ENCODE measurements at regions not wholly inside any gene's neighbourhood (a gene's known extent, or its start where the extent isn't known, plus 50 kb on each side); places are given as distances from the start of the nearest gene placed in this dataset.

- no peaks in the 10 kb centered on the region for H3K23me2 ChIP-seq (ENCODE audit: low read depth, low read length)
- no peak overlapping the region for H3K56ac ChIP-seq (replicated peaks; ENCODE audit: insufficient read length, low read depth, low read length)
- H2BK5ac ChIP-seq (ENCODE audit: low read depth, low read length) = no peak overlapping the region
- H3K4me3 ChIP-seq (ENCODE audit: extremely low read depth in 1 of 4, insufficient read depth in 2 of 4, low read depth in 3 of 4, low read length in 4 of 4) = no peak overlapping the region
- H3K9ac ChIP-seq (replicated peaks in 1 of 4; ENCODE audit: extremely low read depth in 1 of 4, low read depth in 3 of 4, low read length in 3 of 4) = no peak overlapping the region
- no peak overlapping the region for H2BK120ac ChIP-seq (replicated peaks; ENCODE audit: low read depth, low read length)
- H2AFZ ChIP-seq (ENCODE audit: low read length) = no peak overlapping the region
- no peak overlapping the region for H2BK15ac ChIP-seq (ENCODE audit: low read length)
- WGBS, 2 experiments (ENCODE audit: extremely low coverage in 1 of 2, insufficient coverage in 1 of 2, insufficient read length in 1 of 2, insufficient replicate concordance in 2 of 2, low coverage in 1 of 2, low lambda C conversion rate in 2 of 2, missing lambda C conversion rate in 1 of 2) = 91% methylated on average over 7 of the region's 7 CpGs; no CpG with 5 or more reads in 1 of the 2 experiments
- H2AK5ac ChIP-seq (ENCODE audit: low read depth, low read length) = no peak overlapping the region
- no peak for TF ChIP-seq ZNF274 (IDR thresholded peaks at IDR 0.05; ENCODE audit: borderline replicate concordance, extremely low read depth, low read length)
- H4K5ac ChIP-seq (ENCODE audit: insufficient read length, low read depth, low read length) = no peak overlapping the region
- H3K79me2 ChIP-seq (ENCODE audit: control insufficient read depth in 1 of 2, insufficient read depth in 2 of 2, low read length in 2 of 2) = no peaks in the 10 kb centered on the region
- H4K91ac ChIP-seq (replicated peaks; ENCODE audit: insufficient read length, low read length) = no peak overlapping the region
- no peak for FAIRE-seq
- H2BK12ac ChIP-seq (ENCODE audit: low read depth, low read length) = no peak overlapping the region
- H2BK20ac ChIP-seq (ENCODE audit: low read length) = no peak overlapping the region
- no peaks in the 10 kb centered on the region for H3K9me3 ChIP-seq (ENCODE audit: insufficient read depth in 2 of 2, low read depth in 1 of 2, low read length in 1 of 2)
- DNase-seq (ENCODE audit: low read depth in 1 of 2, low spot score in 2 of 2) = no peak
- no peak overlapping the region for H3K14ac ChIP-seq (ENCODE audit: insufficient read length)
- H3K23ac ChIP-seq (ENCODE audit: insufficient read length) = no peak overlapping the region
- H3K36me3 ChIP-seq (ENCODE audit: control insufficient read depth in 2 of 4, insufficient read depth in 4 of 4, low read length in 3 of 4) = no peaks in the 10 kb centered on the region
- no peaks in the 10 kb centered on the region for H3K27me3 ChIP-seq (replicated peaks in 1 of 4; ENCODE audit: control insufficient read depth in 3 of 4, extremely low read depth in 1 of 4, insufficient read depth in 3 of 4, low read length in 3 of 4)
- CTCF ChIA-PET (ENCODE audit: partially characterized antibody) = interaction anchor here (1.2 kb wide), 1 partner anchor 16 kb away, joined by 3 read pairs; no protein-coding TSS in a partner anchor
- POLR2A ChIA-PET (ENCODE audit: partially characterized antibody) = interaction anchor here (1.0 kb wide), 1 partner anchor 19 kb away, joined by 4 read pairs; no protein-coding TSS in a partner anchor
- no peaks in the 10 kb centered on the region for H3K79me1 ChIP-seq (ENCODE audit: low read depth, low read length)
- no peak overlapping the region for H3K27ac ChIP-seq (ENCODE audit: low read depth, low read length)
- no peak overlapping the region for H3K4ac ChIP-seq (replicated peaks; ENCODE audit: insufficient read length, low read depth, low read length)
- peaks cover 0 to 6% (median 5%) of the 10 kb centered on the region in 4 experiments; a peak in 4 of 7 replicates for H3K4me1 ChIP-seq (replicated peaks in 1 of 4; ENCODE audit: control insufficient read depth in 3 of 4, insufficient read depth in 4 of 4, low read length in 3 of 4)
- no peak overlapping the region for H3K4me2 ChIP-seq (ENCODE audit: insufficient read depth in 1 of 2, low read depth in 2 of 2, low read length in 2 of 2)
- no peak overlapping the region for H3K18ac ChIP-seq (ENCODE audit: extremely low read depth, low read length)
- H4K20me1 ChIP-seq (replicated peaks in 1 of 2; ENCODE audit: control insufficient read depth in 1 of 2, insufficient read depth in 2 of 2, low read length in 2 of 2) = no peaks in the 10 kb centered on the region
- no peak overlapping the region for H4K8ac ChIP-seq (ENCODE audit: extremely low read depth, insufficient read depth, low read length)
Measured at GRCh38 chr2:156164091-156164720, 168.3 kb downstream of the NR4A2 start.

Measured in H1 (cell line).